Activated naive CD4-positive, alpha-beta T cell treated with anti-CD3 and anti-CD28 coated beads, Interleukin-2, amount 10 ng/mL, durations not matched to agents 7 days and 5 days (primary cell): ENCODE measurements at regions not wholly inside any gene's neighbourhood (a gene's known extent, or its start where the extent isn't known, plus 50 kb on each side); places are given as distances from the start of the nearest gene placed in this dataset.

Source experiments
- CTCF ChIA-PET: fragments of 350-600 bp; sonication (Branson Sonifier 250); formaldehyde crosslinking; loops from one replicate; lab custom pipeline; 2021; ENCODE audit warnings: antibody characterized with exemption; lab: Charles Lee
- DNase-seq: peaks from one replicate; pipeline ENCODE4 v3.0.0-alpha.2; 2020
- H3K27ac Mint-ChIP-seq: one replicate; pipeline ENCODE4 v1.8.0; 2021; ENCODE audit warnings: mild to moderate bottlenecking, moderate library complexity, mixed read lengths
- H3K27me3 Mint-ChIP-seq: one replicate; pipeline ENCODE4 v1.8.0; 2021; ENCODE audit warnings: mild to moderate bottlenecking, mixed read lengths
- H3K36me3 Mint-ChIP-seq: one replicate; pipeline ENCODE4 v1.8.0; 2021; ENCODE audit warnings: mixed read lengths
- H3K4me1 Mint-ChIP-seq: one replicate; pipeline ENCODE4 v1.8.0; 2021; ENCODE audit warnings: mixed read lengths
- H3K4me3 Mint-ChIP-seq: one replicate; pipeline ENCODE4 v1.8.0; 2021; ENCODE audit warnings: mild to moderate bottlenecking, moderate library complexity, mixed read lengths
- H3K9me3 Mint-ChIP-seq: one replicate; pipeline ENCODE4 v1.8.0; 2021; ENCODE audit warnings: mixed read lengths

GRCh38 chr3:88596451-88596850 lies 446.7 kb downstream of the C3orf38 start:
- no peak for DNase-seq
- no peaks in the 10 kb centered on the region for H3K27me3 Mint-ChIP-seq
- no peak overlapping the region for H3K27ac Mint-ChIP-seq
- peaks cover 3% of the 10 kb centered on the region for H3K9me3 Mint-ChIP-seq
- H3K4me3 Mint-ChIP-seq = no peak overlapping the region
- H3K4me1 Mint-ChIP-seq = no peaks in the 10 kb centered on the region
- no peaks in the 10 kb centered on the region for H3K36me3 Mint-ChIP-seq
- CTCF ChIA-PET = no interaction called here

GRCh38 chr3:88610820-88611219 lies 461.1 kb downstream of the C3orf38 start:
- no peak overlapping the region for H3K27ac Mint-ChIP-seq
- H3K4me1 Mint-ChIP-seq = no peaks in the 10 kb centered on the region
- CTCF ChIA-PET = no interaction called here
- H3K4me3 Mint-ChIP-seq = no peak overlapping the region
- no peaks in the 10 kb centered on the region for H3K27me3 Mint-ChIP-seq
- no peaks in the 10 kb centered on the region for H3K9me3 Mint-ChIP-seq
- DNase-seq = no peak
- no peaks in the 10 kb centered on the region for H3K36me3 Mint-ChIP-seq

GRCh38 chr3:88611826-88612326 lies 462.1 kb downstream of the C3orf38 start:
- CTCF ChIA-PET = no interaction called here
- H3K27ac Mint-ChIP-seq = no peak overlapping the region
- no peaks in the 10 kb centered on the region for H3K27me3 Mint-ChIP-seq
- H3K4me1 Mint-ChIP-seq = no peaks in the 10 kb centered on the region
- no peak overlapping the region for H3K4me3 Mint-ChIP-seq
- no peaks in the 10 kb centered on the region for H3K9me3 Mint-ChIP-seq
- no peaks in the 10 kb centered on the region for H3K36me3 Mint-ChIP-seq
- no peak for DNase-seq

GRCh38 chr3:88616413-88616812 lies 466.7 kb downstream of the C3orf38 start:
- DNase-seq = no peak
- no peak overlapping the region for H3K4me3 Mint-ChIP-seq
- no peaks in the 10 kb centered on the region for H3K9me3 Mint-ChIP-seq
- no peak overlapping the region for H3K27ac Mint-ChIP-seq
- no peaks in the 10 kb centered on the region for H3K4me1 Mint-ChIP-seq
- no peaks in the 10 kb centered on the region for H3K36me3 Mint-ChIP-seq
- CTCF ChIA-PET = no interaction called here
- H3K27me3 Mint-ChIP-seq = no peaks in the 10 kb centered on the region

DNA sequence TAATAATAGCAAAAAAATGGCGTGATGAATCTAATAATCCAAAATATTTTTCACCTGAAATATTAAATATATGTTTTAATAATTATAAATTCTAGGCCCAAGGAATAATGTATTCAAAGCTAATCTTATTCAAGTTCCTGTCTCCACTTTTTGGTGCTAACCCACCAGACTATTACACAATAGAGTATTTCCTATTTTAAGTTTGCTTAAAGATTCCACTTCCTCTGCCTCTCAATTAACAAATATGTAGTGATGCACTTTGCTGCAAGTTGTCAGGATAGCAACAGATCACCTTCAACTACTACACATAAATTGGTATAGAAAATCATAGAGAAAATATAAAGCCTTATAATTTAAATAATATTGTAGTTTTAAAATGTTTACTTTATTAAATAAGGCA lies 467.5 kb downstream of the C3orf38 start:
- H3K36me3 Mint-ChIP-seq = no peaks in the 10 kb centered on the region
- CTCF ChIA-PET = no interaction called here
- H3K27me3 Mint-ChIP-seq = no peaks in the 10 kb centered on the region
- H3K4me3 Mint-ChIP-seq = no peak overlapping the region
- no peak overlapping the region for H3K27ac Mint-ChIP-seq
- H3K4me1 Mint-ChIP-seq = no peaks in the 10 kb centered on the region
- no peak for DNase-seq
- no peaks in the 10 kb centered on the region for H3K9me3 Mint-ChIP-seq

DNA sequence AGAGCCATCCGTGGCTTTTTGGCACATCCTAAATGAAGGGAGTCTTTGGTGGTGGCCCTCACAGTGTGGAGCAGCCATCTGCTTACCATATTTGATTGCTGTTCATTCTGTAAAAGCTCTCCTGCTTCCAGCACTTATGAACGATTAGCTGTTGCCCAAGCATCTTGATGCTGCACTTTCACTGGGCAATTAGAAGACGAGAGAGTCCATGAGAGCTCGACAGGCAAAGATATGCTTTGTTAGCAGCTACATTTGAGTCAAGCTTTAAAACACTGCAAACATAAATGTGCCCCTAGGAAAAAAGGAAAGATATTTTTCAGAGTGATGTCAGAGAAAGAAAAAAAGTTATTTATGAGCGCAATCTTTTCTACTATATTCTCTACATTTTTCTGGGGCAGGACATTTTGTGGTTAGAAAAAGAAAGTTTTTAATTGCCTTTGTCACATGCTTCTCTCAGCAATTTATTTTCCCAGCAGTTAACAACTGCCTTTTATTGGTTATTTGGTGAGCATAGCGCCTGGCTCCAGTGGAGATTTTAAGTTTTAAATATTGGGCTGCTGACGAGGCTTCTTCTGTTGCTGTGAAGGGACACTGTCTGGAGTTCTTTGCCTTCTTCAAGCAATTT lies 468.4 kb downstream of the C3orf38 start:
- H3K27me3 Mint-ChIP-seq = no peaks in the 10 kb centered on the region
- H3K4me1 Mint-ChIP-seq = no peaks in the 10 kb centered on the region
- no peak overlapping the region for H3K4me3 Mint-ChIP-seq
- no peaks in the 10 kb centered on the region for H3K9me3 Mint-ChIP-seq
- no peak for DNase-seq
- H3K27ac Mint-ChIP-seq = no peak overlapping the region
- CTCF ChIA-PET = no interaction called here
- H3K36me3 Mint-ChIP-seq = no peaks in the 10 kb centered on the region

GRCh38 chr3:88621586-88621985 lies 471.8 kb downstream of the C3orf38 start:
- DNase-seq = no peak
- no peaks in the 10 kb centered on the region for H3K9me3 Mint-ChIP-seq
- no peak overlapping the region for H3K4me3 Mint-ChIP-seq
- no peaks in the 10 kb centered on the region for H3K4me1 Mint-ChIP-seq
- CTCF ChIA-PET = no interaction called here
- no peaks in the 10 kb centered on the region for H3K36me3 Mint-ChIP-seq
- H3K27me3 Mint-ChIP-seq = no peaks in the 10 kb centered on the region
- H3K27ac Mint-ChIP-seq = no peak overlapping the region

- no peaks in the 10 kb centered on the region for H3K4me1 Mint-ChIP-seq
- H3K9me3 Mint-ChIP-seq = no peaks in the 10 kb centered on the region
- CTCF ChIA-PET = no interaction called here
- DNase-seq = no peak
- H3K27me3 Mint-ChIP-seq = no peaks in the 10 kb centered on the region
- H3K4me3 Mint-ChIP-seq = no peak overlapping the region
- H3K36me3 Mint-ChIP-seq = no peaks in the 10 kb centered on the region
- no peak overlapping the region for H3K27ac Mint-ChIP-seq
Observed at GRCh38 chr3:88623709-88624108, 473.9 kb downstream of the C3orf38 start.

DNA sequence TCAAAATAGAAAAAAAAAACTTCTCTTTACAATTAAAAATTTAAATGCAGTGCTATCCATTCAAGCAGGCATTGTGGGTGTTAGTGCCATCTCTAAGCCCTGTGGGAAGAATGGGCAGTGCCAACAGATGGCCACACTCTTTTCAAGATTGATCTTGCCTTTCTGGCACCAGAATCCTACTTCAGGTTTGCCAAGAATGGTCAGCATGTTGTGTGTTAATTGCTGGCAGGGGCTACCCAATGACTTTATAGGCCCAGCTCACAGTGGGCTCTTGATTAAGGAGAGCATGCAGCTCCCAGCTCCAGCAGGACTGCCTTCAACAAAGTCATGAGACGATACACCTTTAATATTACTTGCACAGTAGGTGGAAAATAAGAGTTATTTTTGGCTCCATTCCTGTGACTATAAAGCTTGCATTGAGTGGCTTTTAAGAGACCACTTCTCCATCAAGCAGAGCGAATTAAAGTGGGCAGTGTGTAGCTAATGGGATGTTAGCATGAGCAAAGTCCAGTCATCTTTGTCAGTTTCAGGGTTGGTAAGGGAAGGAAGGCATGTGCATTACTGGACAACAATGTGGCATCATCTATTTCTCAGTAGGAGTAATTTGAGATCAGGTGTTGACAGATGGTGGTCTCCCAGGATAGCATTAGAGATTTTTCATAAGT lies 476.8 kb downstream of the C3orf38 start:
- Mint-ChIP-seq H3K9me3 (peaks cover 4% of the 10 kb centered on the region), H3K4me3 (no peak overlapping the region), H3K27ac (no peak overlapping the region), H3K4me1 (no peaks in the 10 kb centered on the region), H3K27me3 (no peaks in the 10 kb centered on the region), H3K36me3 (no peaks in the 10 kb centered on the region)
- DNase-seq = no peak
- CTCF ChIA-PET = no interaction called here

DNA sequence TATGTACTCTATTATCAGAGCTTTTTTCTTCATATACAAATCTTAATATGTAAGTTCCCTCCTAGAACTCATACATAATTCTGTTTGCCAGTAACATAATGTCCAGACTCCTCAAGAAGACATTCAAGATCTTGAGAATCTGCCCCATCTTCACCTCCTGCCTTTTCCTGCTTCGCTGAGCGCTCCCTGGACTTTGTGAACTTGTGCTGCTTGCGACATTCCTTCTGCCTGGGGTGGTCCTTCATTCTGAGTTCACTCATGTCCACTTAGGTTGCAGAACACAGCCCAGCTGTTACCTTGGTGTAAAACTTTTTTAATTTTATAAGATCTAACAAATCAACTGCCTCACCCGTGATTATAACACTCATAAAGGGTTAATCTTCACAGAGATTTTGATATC lies 478.5 kb upstream of the EPHA3 start:
- H3K4me1 Mint-ChIP-seq = no peaks in the 10 kb centered on the region
- CTCF ChIA-PET = no interaction called here
- H3K4me3 Mint-ChIP-seq = no peak overlapping the region
- no peaks in the 10 kb centered on the region for H3K36me3 Mint-ChIP-seq
- DNase-seq = no peak
- no peaks in the 10 kb centered on the region for H3K27me3 Mint-ChIP-seq
- no peak overlapping the region for H3K27ac Mint-ChIP-seq
- peaks cover 4% of the 10 kb centered on the region for H3K9me3 Mint-ChIP-seq

GRCh38 chr3:88632226-88632625 lies 475.2 kb upstream of the EPHA3 start:
- Mint-ChIP-seq H3K4me1 (no peaks in the 10 kb centered on the region), H3K27me3 (no peaks in the 10 kb centered on the region), H3K9me3 (peaks cover 10% of the 10 kb centered on the region), H3K36me3 (no peaks in the 10 kb centered on the region), H3K4me3 (no peak overlapping the region), H3K27ac (no peak overlapping the region)
- CTCF ChIA-PET = no interaction called here
- DNase-seq = no peak

- H3K4me3 Mint-ChIP-seq = no peak overlapping the region
- CTCF ChIA-PET = no interaction called here
- no peak for DNase-seq
- H3K27me3 Mint-ChIP-seq = no peaks in the 10 kb centered on the region
- H3K27ac Mint-ChIP-seq = no peak overlapping the region
- H3K4me1 Mint-ChIP-seq = no peaks in the 10 kb centered on the region
- peaks cover 11% of the 10 kb centered on the region for H3K9me3 Mint-ChIP-seq
- H3K36me3 Mint-ChIP-seq = no peaks in the 10 kb centered on the region
Observed at GRCh38 chr3:88640581-88640980, 466.8 kb upstream of the EPHA3 start.

GRCh38 chr3:88641033-88641604 lies 466.3 kb upstream of the EPHA3 start:
- H3K4me1 Mint-ChIP-seq = no peaks in the 10 kb centered on the region
- peaks cover 10% of the 10 kb centered on the region for H3K9me3 Mint-ChIP-seq
- no peak for DNase-seq
- H3K27ac Mint-ChIP-seq = no peak overlapping the region
- CTCF ChIA-PET = no interaction called here
- no peaks in the 10 kb centered on the region for H3K36me3 Mint-ChIP-seq
- H3K27me3 Mint-ChIP-seq = no peaks in the 10 kb centered on the region
- H3K4me3 Mint-ChIP-seq = no peak overlapping the region

GRCh38 chr3:88657459-88657858 lies 450.0 kb upstream of the EPHA3 start:
- no peaks in the 10 kb centered on the region for H3K36me3 Mint-ChIP-seq
- H3K4me3 Mint-ChIP-seq = no peak overlapping the region
- H3K4me1 Mint-ChIP-seq = no peaks in the 10 kb centered on the region
- H3K27ac Mint-ChIP-seq = no peak overlapping the region
- no peaks in the 10 kb centered on the region for H3K27me3 Mint-ChIP-seq
- no peak for DNase-seq
- CTCF ChIA-PET = no interaction called here
- H3K9me3 Mint-ChIP-seq = peaks cover 7% of the 10 kb centered on the region

GRCh38 chr3:88661433-88661824 lies 446.0 kb upstream of the EPHA3 start:
- H3K4me1 Mint-ChIP-seq = no peaks in the 10 kb centered on the region
- CTCF ChIA-PET = no interaction called here
- H3K4me3 Mint-ChIP-seq = no peak overlapping the region
- DNase-seq = no peak
- no peaks in the 10 kb centered on the region for H3K27me3 Mint-ChIP-seq
- no peak overlapping the region for H3K27ac Mint-ChIP-seq
- peaks cover 4% of the 10 kb centered on the region for H3K9me3 Mint-ChIP-seq
- no peaks in the 10 kb centered on the region for H3K36me3 Mint-ChIP-seq
